ENCODE measurements at regions not wholly inside any gene's neighbourhood (a gene's known extent, or its start where the extent isn't known, plus 50 kb on each side); places are given as distances from the start of the nearest gene placed in this dataset.

- no peaks in the 10 kb centered on the region for H3K9me3 Mint-ChIP-seq
- H4K20me1 ChIP-seq (replicated peaks; ENCODE audit: insufficient read depth): no peaks in the 10 kb centered on the region
- no peak for ATAC-seq
Measured at GRCh38 chr18:37741032-37741623, 175.5 kb upstream of the CELF4 start.

GRCh38 chr18:37734406-37734805 is 168.8 kb upstream of the CELF4 start:
- Mint-ChIP-seq H3K4me3 (no peak overlapping the region), H3K27me3 (ENCODE audit: insufficient read depth, low read depth, poor library complexity) (peaks cover 2% of the 10 kb centered on the region), H3K36me3 (ENCODE audit: low read depth) (no peaks in the 10 kb centered on the region), H3K4me1 (no peaks in the 10 kb centered on the region), H3K9me3 (no peaks in the 10 kb centered on the region), H3K27ac (no peak overlapping the region)
- no peaks in the 10 kb centered on the region for H3K79me2 ChIP-seq (replicated peaks; ENCODE audit: insufficient read depth)
- no peak for ATAC-seq
- no peaks in the 10 kb centered on the region for H3K4me1 ChIP-seq (ENCODE audit: insufficient read depth)
- H2AFZ ChIP-seq: no peak overlapping the region
- H3K36me3 ChIP-seq (ENCODE audit: insufficient read depth): no peaks in the 10 kb centered on the region
- no peak overlapping the region for H3K4me3 ChIP-seq
- H3K27ac ChIP-seq (ENCODE audit: low read depth): no peak overlapping the region
- TF ChIP-seq EZH2phosphoT487 (IDR thresholded peaks at IDR 0.05; ENCODE audit: unreplicated experiment) (no peak), POLR2AphosphoS5 (IDR thresholded peaks at IDR 0.05; ENCODE audit: low read depth) (no peak), EZH2 (IDR thresholded peaks at IDR 0.05; ENCODE audit: low read depth, unreplicated experiment) (no peak), CTCF (conservative IDR thresholded peaks at IDR 0.05; ENCODE audit: low read depth in 2 of 2) (no peak), REST (IDR thresholded peaks at IDR 0.05; ENCODE audit: unreplicated experiment) (no peak), ZNF114 (CRISPR knock-in tag; IDR thresholded peaks at IDR 0.05) (no peak), NANOG (IDR thresholded peaks at IDR 0.05; ENCODE audit: borderline replicate concordance) (no peak), STAT1 (IDR thresholded peaks at IDR 0.05; ENCODE audit: unreplicated experiment) (no peak), ZNF331 (CRISPR knock-in tag; IDR thresholded peaks at IDR 0.05; ENCODE audit: low read depth) (no peak), ETS1 (IDR thresholded peaks at IDR 0.05) (no peak)
- H4K20me1 ChIP-seq (replicated peaks; ENCODE audit: insufficient read depth): no peaks in the 10 kb centered on the region
- H3K9me2 ChIP-seq (ENCODE audit: insufficient read depth): no peaks in the 10 kb centered on the region
- H3K27me3 ChIP-seq (ENCODE audit: insufficient read depth): no peaks in the 10 kb centered on the region
- DNase-seq (ENCODE audit: low spot score): no peak
- no peak overlapping the region for H3K4me2 ChIP-seq
- no peaks in the 10 kb centered on the region for H3F3A ChIP-seq (replicated peaks; ENCODE audit: low read depth)

More at GRCh38 chr18:37741032-37741623, 175.5 kb upstream of the CELF4 start:
- Histone ChIP-seq H3K36me3 (ENCODE audit: insufficient read depth) (no peaks in the 10 kb centered on the region), H3K27me3 (ENCODE audit: insufficient read depth) (no peaks in the 10 kb centered on the region), H3K4me3 (no peak overlapping the region), H3K79me2 (replicated peaks; ENCODE audit: insufficient read depth) (no peaks in the 10 kb centered on the region), H3K9me2 (ENCODE audit: insufficient read depth) (no peaks in the 10 kb centered on the region), H3K4me2 (no peak overlapping the region), H2AFZ (no peak overlapping the region), H3F3A (replicated peaks; ENCODE audit: low read depth) (no peaks in the 10 kb centered on the region), H3K27ac (ENCODE audit: low read depth) (no peak overlapping the region), H3K4me1 (ENCODE audit: insufficient read depth) (no peaks in the 10 kb centered on the region)
- H3K36me3 Mint-ChIP-seq (ENCODE audit: low read depth): no peaks in the 10 kb centered on the region
- H3K4me3 Mint-ChIP-seq: no peak overlapping the region
- TF ChIP-seq NANOG (IDR thresholded peaks at IDR 0.05; ENCODE audit: borderline replicate concordance): no peak
- TF ChIP-seq ZNF114 (CRISPR knock-in tag; IDR thresholded peaks at IDR 0.05): no peak
- no peak for TF ChIP-seq POLR2AphosphoS5 (IDR thresholded peaks at IDR 0.05; ENCODE audit: low read depth)
- no peak for TF ChIP-seq STAT1 (IDR thresholded peaks at IDR 0.05; ENCODE audit: unreplicated experiment)
- H3K4me1 Mint-ChIP-seq: peaks cover 10% of the 10 kb centered on the region
- H3K27ac Mint-ChIP-seq: no peak overlapping the region
- H3K27me3 Mint-ChIP-seq (ENCODE audit: insufficient read depth, low read depth, poor library complexity): no peaks in the 10 kb centered on the region
- no peak for DNase-seq (ENCODE audit: low spot score)

All from GM23338 (cell line).